HAP-1 (cell line): ENCODE measurements at regions not wholly inside any gene's neighbourhood (a gene's known extent, or its start where the extent isn't known, plus 50 kb on each side); places are given as distances from the start of the nearest gene placed in this dataset.

Experiments used
- DNase-seq, 2 experiments: peaks; one replicate each; pipeline ENCODE4 v3.0.0-alpha.2; 2016 to 2020; ENCODE audit warnings: low spot score in 2 of 2
- H3K27me3 ChIP-seq: fragments of 250-450 bp; sonication (Bioruptor Pico); 2 replicates; pipeline ENCODE4 v1.5.1; 2020; ENCODE audit warnings: low read depth, mild to moderate bottlenecking, moderate library complexity
- H3K36me3 ChIP-seq: fragments of 250-450 bp; sonication (Bioruptor Pico); replicated peaks from 2 replicates; pipeline ENCODE4 v1.5.1; 2020; ENCODE audit warnings: mild to moderate bottlenecking
- H3K4me1 ChIP-seq: fragments of 250-450 bp; sonication (Bioruptor Pico); 2 replicates; pipeline ENCODE4 v1.5.1; 2020; ENCODE audit warnings: mild to moderate bottlenecking
- H3K4me3 ChIP-seq: fragments of 250-450 bp; sonication (Bioruptor Pico); 2 replicates; pipeline ENCODE4 v1.5.1; 2020; ENCODE audit warnings: mild to moderate bottlenecking, moderate library complexity
- H3K9me3 ChIP-seq: fragments of 250-450 bp; sonication (Bioruptor Pico); 2 replicates; pipeline ENCODE4 v1.5.1; 2020; ENCODE audit warnings: mild to moderate bottlenecking, moderate library complexity
- in situ Hi-C: fragments of 300-500 bp; cut with MboI; formaldehyde crosslinking; loops from 3 replicates; pipeline ENCODE4 v1.14.3; 2020; ENCODE audit warnings: low sequenced_read_pairs, inconsistent platforms, mixed read lengths

DNA sequence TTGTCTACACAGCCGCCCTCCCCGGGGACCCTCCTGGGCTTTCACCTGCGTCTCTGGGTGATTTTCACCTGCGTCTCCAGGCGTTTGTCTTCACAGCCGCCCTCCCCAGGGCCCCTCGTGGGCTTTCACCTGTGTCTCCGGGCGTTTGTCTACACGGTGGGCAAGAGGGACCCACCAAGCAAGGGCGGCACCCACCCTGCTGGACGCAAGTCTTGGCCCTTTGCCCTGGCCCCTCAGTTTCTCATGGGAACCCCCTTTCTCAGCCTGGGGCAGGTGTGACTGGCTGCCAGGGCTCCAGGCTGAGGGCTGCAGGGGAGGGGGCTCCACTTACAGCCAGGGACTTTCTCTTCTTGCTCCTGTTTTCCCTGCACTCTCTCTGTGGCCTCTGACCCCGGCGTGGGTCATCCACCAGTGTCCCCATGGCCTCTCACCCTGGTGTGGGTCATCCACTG is 68.6 kb upstream of the GALNT9 start:
- DNase-seq: no peak
- H3K4me3 ChIP-seq: no peak overlapping the region
- H3K27me3 ChIP-seq: peaks cover 30% of the 10 kb centered on the region
- H3K9me3 ChIP-seq: no peaks in the 10 kb centered on the region
- no peaks in the 10 kb centered on the region for H3K4me1 ChIP-seq
- H3K36me3 ChIP-seq: no peaks in the 10 kb centered on the region
- in situ Hi-C loops: no loop called here

DNA sequence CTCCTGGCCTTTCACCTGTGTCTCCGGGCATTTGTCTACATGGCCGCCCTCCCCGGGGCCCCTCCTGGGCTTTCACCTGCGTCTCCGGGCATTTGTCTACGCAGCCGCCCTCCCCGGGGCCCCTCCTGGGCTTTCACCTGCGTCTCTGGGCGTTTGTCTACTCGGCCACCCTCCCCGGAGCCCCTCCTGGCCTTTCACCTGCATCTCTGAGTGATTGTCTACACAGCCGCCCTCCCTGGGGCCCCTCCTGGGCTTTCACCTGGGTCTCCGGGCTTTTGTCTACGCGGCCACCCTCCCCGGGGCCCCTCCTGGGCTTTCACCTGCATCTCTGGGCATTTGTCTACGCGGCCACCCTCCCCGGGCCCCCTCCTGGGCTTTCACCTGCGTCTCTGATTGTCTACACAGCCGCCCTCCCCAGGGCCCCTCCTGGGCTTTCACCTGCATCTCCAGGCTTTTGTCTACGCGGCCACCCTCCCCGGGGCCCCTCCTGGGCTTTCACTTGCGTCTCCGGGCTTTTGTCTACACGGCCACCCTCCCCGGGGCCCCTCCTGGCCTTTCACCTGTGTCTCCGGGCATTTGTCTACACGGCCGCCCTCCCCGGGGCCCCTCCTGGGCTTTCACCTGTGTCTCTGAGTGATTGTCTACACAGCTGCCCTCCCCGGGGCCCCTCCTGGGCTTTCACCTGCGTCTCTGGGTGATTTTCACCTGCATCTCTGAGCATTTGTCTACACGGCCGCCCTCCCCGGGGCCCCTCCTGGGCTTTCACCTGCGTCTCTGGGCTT is 68.0 kb upstream of the GALNT9 start:
- peaks cover 25% of the 10 kb centered on the region for H3K27me3 ChIP-seq
- H3K4me1 ChIP-seq: no peaks in the 10 kb centered on the region
- in situ Hi-C loops: no loop called here
- DNase-seq: no peak
- H3K36me3 ChIP-seq: no peaks in the 10 kb centered on the region
- no peak overlapping the region for H3K4me3 ChIP-seq
- H3K9me3 ChIP-seq: no peaks in the 10 kb centered on the region

GRCh38 chr12:132396657-132397056 is 67.3 kb upstream of the GALNT9 start:
- no peaks in the 10 kb centered on the region for H3K4me1 ChIP-seq
- no peak overlapping the region for H3K4me3 ChIP-seq
- DNase-seq: no peak
- H3K27me3 ChIP-seq: peaks cover 25% of the 10 kb centered on the region
- in situ Hi-C loops: no loop called here
- no peaks in the 10 kb centered on the region for H3K9me3 ChIP-seq
- H3K36me3 ChIP-seq: no peaks in the 10 kb centered on the region

GRCh38 chr12:132395908-132396305 is 66.5 kb upstream of the GALNT9 start:
- in situ Hi-C loops: no loop called here
- H3K27me3 ChIP-seq: peaks cover 25% of the 10 kb centered on the region
- no peaks in the 10 kb centered on the region for H3K9me3 ChIP-seq
- H3K36me3 ChIP-seq: no peaks in the 10 kb centered on the region
- H3K4me3 ChIP-seq: no peak overlapping the region
- no peaks in the 10 kb centered on the region for H3K4me1 ChIP-seq
- no peak for DNase-seq

- Histone ChIP-seq H3K9me3 (no peaks in the 10 kb centered on the region), H3K4me3 (no peak overlapping the region), H3K4me1 (no peaks in the 10 kb centered on the region), H3K36me3 (no peaks in the 10 kb centered on the region), H3K27me3 (peaks cover 28% of the 10 kb centered on the region)
- DNase-seq: no peak
- in situ Hi-C loops: no loop called here
Observed at GRCh38 chr12:132395192-132395907, 66.0 kb upstream of the GALNT9 start.

GRCh38 chr12:132393991-132394949 is 64.9 kb upstream of the GALNT9 start:
- Histone ChIP-seq H3K4me1 (no peaks in the 10 kb centered on the region), H3K36me3 (no peaks in the 10 kb centered on the region), H3K9me3 (no peaks in the 10 kb centered on the region), H3K27me3 (peaks cover 23% of the 10 kb centered on the region), H3K4me3 (no peak overlapping the region)
- DNase-seq: no peak
- in situ Hi-C loops: no loop called here

DNA sequence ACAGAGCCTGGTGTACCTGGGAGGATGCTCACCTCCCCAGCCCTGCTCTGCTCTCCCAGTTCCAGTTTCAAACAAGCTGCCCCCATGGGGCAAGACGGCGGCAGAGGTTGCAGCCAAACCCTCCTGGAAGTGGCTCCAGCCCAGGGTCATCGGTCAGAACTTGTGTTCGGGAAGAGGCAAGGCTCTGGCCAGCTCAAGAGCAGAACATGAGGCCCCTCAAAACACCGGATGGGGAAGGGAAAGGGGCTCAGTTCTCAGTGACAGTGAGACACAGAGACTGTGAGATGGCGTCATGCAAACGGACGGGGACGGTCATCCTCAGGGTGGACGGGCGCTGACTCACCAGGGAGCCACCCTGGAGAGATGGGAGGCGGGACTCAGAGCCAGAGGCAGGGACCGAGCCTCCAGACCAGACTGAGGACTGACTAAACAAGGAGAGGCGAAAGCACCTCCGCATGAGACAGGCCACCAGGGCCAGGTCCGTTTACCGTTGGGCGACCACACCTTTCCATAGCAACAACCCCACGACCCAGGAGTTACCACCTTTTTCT is 63.9 kb upstream of the GALNT9 start:
- Histone ChIP-seq H3K27me3 (peaks cover 32% of the 10 kb centered on the region), H3K4me1 (no peaks in the 10 kb centered on the region), H3K36me3 (no peaks in the 10 kb centered on the region), H3K9me3 (no peaks in the 10 kb centered on the region), H3K4me3 (no peak overlapping the region)
- no peak for DNase-seq
- in situ Hi-C loops: no loop called here

GRCh38 chr12:132392389-132393244 is 63.2 kb upstream of the GALNT9 start:
- no peak for DNase-seq
- in situ Hi-C loops: no loop called here
- Histone ChIP-seq H3K27me3 (peaks cover 31% of the 10 kb centered on the region), H3K4me1 (no peaks in the 10 kb centered on the region), H3K4me3 (no peak overlapping the region), H3K36me3 (no peaks in the 10 kb centered on the region), H3K9me3 (no peaks in the 10 kb centered on the region)

DNA sequence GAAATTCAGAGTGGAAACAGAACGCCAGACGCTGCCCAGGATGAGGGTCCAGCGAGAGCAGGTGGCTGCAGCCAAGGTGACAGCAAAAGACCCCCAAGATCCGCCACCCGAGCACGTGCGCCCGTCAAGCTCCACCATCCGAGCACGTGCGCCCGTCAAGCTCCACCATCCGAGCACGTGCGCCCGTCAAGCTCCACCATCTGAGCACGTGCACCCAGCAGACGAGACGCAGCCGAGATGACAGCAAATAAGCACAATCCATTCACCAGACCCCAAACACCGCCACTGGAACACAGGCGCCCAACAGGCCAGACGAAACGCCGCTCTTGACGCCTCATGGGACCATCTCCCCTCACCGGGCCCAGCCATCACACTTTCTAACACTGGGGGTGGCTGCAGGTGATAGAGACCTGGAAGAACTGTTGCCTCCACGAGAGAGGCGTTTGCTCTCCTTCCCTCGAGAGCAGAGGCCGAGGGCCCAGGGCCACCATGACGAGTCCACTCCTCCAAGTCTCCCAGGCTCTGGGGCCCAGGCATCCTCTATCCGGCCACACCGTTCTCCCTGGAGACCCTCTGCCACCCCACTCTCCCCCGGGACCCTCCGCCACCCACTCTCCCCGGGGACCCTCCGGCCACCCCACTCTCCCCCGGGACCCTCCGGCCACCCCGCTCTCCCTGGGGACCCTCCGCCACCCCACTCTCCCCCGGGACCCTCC is 62.1 kb upstream of the GALNT9 start:
- Histone ChIP-seq H3K4me3 (no peak overlapping the region), H3K4me1 (no peaks in the 10 kb centered on the region), H3K9me3 (no peaks in the 10 kb centered on the region), H3K36me3 (no peaks in the 10 kb centered on the region), H3K27me3 (peaks cover 35% of the 10 kb centered on the region)
- in situ Hi-C loops: no loop called here
- DNase-seq: no peak

- Histone ChIP-seq H3K4me1 (no peaks in the 10 kb centered on the region), H3K9me3 (no peaks in the 10 kb centered on the region), H3K27me3 (peaks cover 38% of the 10 kb centered on the region), H3K4me3 (no peak overlapping the region), H3K36me3 (no peaks in the 10 kb centered on the region)
- DNase-seq: no peak
- in situ Hi-C loops: no loop called here
Observed at GRCh38 chr12:132390287-132391076, 61.1 kb upstream of the GALNT9 start.

GRCh38 chr12:132389526-132390286 is 60.3 kb upstream of the GALNT9 start:
- no peaks in the 10 kb centered on the region for H3K9me3 ChIP-seq
- DNase-seq: no peak
- peaks cover 45% of the 10 kb centered on the region for H3K27me3 ChIP-seq
- H3K36me3 ChIP-seq: no peaks in the 10 kb centered on the region
- H3K4me3 ChIP-seq: no peak overlapping the region
- no peaks in the 10 kb centered on the region for H3K4me1 ChIP-seq
- in situ Hi-C loops: no loop called here
